Stimulated activated CD4-positive, alpha-beta T cell treated with anti-CD3 and anti-CD28 coated beads, Interleukin-4, amount 100 ng/mL, for 48 hours (primary cell): ENCODE measurements at regions not wholly inside any gene's neighbourhood (a gene's known extent, or its start where the extent isn't known, plus 50 kb on each side); places are given as distances from the start of the nearest gene placed in this dataset.
"Not testable (repeated sequence)": the region's sequence is repeated elsewhere in the genome, so short reads cannot be mapped to it uniquely, and the experiment has no call there.

Experiments
- DNase-seq, 2 donors: peaks; one replicate each; pipeline ENCODE4 v3.0.0-alpha.2; 2020; ENCODE audit warnings: low read depth in 2 of 2

DNA sequence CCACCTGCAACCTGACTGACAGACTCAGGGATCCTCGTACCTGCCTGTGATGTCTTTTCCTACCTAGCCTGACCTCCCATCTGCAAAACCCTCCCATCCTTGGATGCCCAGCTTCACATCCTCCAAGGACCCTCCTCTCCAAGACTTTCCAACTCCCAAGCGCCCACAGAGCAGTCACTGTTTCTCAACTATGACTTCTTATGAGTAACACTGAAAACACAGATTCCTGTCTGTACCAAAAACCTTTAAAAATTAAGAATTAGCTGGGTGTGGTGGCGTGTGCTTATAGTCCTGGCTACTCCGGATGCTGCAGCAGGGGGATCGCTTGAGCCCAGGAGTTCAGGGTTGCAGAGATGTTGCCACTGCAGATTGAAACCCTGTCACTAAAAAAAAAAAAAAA, 181.9 kb downstream of the PSMG1 start:
- no peak for DNase-seq

DNA sequence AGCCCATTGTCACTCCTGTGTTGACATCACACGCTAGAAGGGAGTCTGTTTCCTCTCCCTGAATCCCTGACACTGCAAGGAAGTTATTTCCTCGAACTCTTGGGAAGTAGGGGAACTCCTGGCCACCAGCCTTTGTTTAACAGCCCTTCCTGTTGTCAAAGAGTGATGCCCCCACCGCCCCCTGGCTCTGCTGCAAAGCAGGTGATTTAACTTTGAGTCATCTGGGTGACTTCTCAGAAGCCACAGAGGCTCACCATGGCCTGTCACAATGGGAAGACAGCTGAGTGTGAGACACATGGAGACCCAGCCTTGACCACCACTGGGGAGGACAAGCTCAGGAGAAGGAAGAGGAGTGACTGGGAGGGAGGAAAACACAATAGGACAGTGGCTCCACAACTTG, 182.8 kb downstream of the PSMG1 start:
- DNase-seq: peak in 1 of 2 donors; percentile 38

GRCh38 chr21:38999161-38999560, 184.1 kb downstream of the PSMG1 start:
- DNase-seq: no peak

DNA sequence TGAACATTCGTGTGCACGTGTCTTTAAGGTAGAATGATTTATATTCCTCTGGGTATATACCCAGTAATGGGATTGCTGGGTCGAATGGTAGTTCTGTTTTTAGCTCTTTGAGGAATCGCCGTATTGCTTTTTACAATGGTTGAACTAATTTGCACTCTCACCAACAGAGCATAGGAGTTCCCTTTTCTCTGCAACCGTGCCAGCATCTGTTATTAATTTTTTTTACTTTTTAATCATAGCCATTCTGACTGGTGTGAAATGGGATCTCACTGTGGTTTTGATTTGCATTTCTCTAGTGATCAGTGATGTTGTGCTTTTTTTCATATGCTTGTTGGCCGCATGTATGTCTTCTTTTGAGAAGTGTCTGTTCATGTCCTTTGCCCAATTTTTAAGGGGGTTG, 185.0 kb downstream of the PSMG1 start:
- not testable (repeated sequence) for DNase-seq

DNA sequence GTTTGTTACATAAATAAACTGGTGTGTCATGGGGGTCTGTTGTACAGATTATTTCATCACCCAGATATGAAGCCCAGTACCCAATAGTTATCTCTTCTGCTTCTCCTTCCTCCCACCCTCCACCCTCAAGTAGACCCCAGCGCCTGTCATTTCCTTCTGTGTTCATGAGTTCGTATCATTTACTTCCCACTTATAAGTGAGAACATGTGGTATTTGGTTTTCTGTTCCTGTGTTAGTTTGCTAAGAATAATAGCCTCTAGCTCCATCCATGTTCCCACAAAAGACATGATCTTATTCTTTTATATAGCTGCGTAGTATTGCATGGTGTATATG, 185.4 kb downstream of the PSMG1 start:
- DNase-seq: not testable (repeated sequence)

- DNase-seq: no peak
Observed at GRCh38 chr21:38997051-38997842, 186.0 kb downstream of the PSMG1 start.

DNA sequence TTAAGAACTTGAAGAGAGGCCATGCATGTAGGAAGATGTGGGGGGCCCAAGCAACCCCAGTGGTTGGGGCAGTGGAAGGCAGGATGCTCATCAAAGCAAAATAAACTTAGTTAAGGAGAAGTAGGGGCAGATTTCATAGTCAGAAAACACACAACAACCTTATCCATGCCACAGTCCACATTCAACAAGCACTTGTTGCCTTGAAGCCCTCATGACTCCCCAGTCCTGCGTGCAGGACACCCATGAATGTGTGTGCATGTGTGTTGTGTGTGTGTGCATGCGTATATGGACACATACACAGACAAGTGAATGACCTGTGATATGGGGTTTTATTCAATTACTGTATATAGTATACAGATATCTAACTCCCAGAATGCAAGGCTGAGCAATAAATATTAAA, 186.9 kb downstream of the PSMG1 start:
- no peak for DNase-seq

DNA sequence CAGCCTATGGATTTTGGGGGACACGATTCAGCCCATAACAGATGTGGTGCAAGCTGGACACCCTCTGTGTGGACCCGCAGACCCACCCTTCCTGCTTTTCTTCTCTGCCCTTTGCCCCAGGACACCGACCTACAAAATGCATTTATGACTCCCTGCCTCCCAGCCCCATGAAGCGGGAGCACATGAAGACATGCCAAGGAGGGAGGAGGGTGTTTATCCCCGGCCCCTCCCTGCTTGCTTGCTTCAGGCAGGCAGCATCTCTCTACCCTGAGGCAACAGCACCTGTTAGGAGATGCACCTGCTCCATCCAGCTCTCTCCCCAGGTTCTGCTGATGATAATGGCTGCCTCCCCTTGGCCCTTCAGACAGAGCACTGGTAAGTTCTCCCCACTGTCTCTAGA, 187.5 kb downstream of the PSMG1 start:
- DNase-seq: no peak

DNA sequence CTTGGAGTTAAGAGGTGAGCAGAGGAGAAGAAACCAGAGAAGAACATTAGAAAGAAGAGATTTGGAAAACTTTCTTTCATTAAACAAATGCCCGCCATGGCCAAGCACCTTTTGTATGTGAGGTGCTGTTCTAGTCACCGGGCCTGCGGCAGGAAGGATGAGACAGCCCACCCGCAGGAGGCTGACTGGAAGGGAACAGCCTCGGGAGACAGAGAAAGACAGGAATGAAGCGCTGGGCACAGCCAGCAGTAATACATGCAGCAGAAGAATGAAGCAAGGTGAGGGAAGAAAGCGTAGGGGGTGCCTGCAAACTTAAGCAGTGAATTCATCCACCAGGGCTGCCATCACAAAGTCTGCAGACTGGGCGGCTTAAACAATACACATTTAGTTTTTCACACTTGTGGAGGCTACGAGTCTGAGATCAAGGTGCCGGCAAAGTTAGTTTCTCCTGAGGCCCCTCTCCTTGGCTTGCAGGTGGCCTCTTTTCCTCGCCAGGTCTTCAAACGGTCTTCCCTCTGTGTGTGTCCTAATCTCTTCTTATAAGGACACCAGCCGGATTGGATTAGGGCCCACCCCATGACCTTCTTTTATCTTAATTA, 188.1 kb downstream of the PSMG1 start:
- no peak for DNase-seq

DNA sequence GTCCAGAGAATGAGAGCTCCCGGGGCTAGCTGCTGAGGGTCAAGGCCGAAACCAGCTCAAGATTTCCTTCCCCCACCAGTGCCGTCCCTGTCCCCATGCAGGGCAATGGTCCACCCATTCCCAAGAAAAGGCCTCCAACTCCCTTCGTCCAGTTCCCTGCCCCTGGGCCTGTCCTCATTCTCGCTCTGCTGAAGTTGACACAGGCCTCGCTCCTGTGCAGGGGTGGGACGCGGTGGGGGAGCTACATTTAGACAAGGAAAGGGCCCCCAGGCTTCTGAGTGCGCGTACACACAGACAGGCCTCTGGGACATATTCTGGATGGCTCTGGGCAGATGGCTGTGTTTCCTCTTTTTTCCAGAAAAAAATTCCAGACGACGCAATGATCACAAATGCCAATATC, 188.3 kb downstream of the ETS2 start:
- no peak for DNase-seq

GRCh38 chr21:38993561-38993960, 187.8 kb downstream of the ETS2 start:
- no peak for DNase-seq

DNA sequence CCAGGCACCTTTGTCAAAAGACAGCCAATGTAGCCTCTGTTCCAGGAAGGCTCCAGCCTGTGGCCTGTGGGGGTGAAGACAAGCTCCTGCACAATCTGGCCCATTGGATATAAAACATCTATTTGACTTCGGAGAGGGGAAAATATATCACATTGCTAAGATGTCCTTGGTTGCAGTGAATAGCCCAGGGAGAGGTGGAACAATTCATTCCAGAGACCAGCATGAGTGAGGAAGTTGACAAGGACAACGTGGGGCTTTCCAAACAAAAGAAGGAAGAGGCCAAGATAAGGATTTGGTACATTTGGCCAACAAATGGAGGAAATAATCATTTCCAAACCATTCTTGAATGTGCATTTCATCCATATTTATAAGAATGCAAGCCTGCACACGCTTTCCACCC, 187.0 kb downstream of the ETS2 start:
- no peak for DNase-seq

DNA sequence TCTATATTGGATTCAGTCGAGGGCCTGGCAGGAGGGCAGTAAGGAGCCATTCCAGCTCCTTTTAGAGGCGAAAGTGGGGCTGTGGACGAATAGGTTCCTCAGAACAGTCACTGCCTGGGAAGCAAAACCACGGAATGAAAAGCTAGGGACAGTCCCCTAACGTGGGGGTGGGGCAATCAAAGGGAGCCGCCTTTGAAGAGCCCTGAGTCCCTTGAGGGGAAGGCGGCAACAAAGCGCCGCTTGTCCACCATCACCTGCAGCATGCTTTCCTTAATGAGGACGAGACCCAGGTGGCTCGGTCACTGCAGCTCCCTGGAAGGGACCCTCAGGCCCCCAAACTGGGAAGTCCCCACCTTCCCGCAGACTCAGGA, 184.7 kb downstream of the ETS2 start:
- no peak for DNase-seq

GRCh38 chr21:38989745-38990423, 184.2 kb downstream of the ETS2 start:
- DNase-seq: no peak

DNA sequence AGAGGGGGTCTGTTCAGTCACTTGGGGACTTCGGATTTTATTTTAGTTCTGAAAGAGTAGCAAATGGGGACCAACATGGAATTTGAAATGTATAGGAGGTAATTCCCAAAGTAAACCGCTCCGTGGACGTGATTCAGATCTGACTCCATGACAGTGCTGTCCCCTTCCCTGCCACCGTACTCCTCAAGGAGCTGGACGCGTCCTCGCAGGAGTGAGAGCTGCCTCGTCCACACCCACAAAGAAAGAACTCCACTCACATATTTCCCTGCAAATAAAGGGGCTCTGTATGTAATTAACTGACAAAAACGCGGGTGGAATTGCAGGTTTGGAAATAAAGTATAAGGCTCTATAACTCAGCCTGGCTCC, 183.6 kb downstream of the ETS2 start:
- no peak for DNase-seq

GRCh38 chr21:38988509-38989378, 183.0 kb downstream of the ETS2 start:
- DNase-seq: no peak

- DNase-seq: no peak
Observed at GRCh38 chr21:38987633-38988508, 182.1 kb downstream of the ETS2 start.

DNA sequence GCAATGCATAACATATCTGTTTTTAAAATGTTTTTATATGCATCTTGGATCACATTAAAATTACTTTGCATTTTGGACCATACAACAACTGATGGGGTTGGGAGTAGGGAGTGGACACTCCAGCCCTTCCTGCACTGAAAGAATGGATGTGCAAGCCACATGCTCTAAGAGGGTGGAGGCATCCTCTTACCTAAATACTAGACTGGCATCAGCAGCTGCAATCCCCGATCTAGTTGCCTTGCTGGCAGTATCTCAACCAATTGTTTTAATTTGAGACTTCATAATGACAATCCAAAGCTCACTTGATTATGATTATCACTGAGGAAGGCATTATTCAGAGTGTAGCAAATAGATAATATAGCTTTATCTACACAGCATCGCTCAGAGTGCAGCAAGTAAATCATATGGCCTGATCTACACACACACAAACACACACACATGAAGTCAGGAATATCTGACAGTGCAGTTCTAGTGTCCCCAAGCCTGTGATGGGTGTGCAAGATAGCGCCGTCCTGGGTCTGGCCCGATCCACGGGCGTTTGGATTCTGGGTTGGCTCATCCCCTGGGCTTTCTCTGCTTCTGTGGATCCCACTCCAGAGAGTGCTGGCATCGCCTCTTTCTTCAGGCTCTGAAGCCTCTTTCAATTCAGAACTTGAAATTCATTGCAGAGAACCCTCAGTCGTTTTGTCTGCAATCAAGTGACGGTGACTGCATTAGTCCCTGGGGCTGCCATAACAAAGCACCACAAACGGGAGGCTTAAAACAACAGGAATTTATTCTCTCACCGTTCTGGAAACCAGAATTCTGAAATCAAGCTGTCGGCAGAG, 181.3 kb downstream of the ETS2 start:
- no peak for DNase-seq

GRCh38 chr21:38986406-38986805, 180.7 kb downstream of the ETS2 start:
- no peak for DNase-seq

DNA sequence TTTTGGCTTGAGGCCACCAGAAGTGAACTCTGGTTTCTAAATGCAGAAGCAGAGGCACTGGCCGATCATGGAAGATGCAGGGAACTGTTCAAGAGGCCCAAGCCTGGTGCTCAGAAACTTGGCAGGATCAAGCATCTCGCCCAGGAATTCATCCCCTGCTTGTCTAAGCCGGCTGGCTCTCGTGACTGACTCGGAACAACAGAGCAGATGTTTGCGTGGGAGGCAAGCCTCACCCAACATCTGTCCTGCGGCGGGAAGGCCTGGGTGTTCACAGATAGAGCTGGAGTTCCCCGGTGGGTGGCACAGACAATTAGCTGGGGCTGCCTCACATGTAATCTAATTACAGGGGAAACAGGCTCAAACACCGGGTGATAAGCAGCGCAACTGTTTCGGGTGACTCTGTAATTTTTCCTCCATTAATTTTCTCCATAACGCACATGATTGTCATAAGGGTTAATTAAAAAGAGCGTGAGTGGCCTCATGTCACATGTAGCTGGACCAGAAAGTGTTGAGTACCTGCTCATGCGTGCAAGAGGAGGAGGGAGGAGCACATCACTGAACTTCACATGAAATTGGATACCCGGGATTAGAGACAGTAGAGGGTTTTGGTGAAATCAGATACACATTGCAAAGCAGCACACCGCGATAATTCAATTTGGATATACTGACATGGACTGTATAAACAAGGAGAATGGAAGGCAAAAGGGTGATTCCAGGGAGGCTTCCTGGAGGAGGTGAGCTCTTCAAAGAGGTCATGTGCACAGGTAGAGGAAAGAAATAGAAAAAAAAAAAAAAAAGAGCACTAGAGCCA, 180.0 kb downstream of the ETS2 start:
- DNase-seq: peak; percentile 51 to 56
